ENCODE measurements at regions not wholly inside any gene's neighbourhood (a gene's known extent, or its start where the extent isn't known, plus 50 kb on each side); places are given as distances from the start of the nearest gene placed in this dataset.
"Not testable (repeated sequence)": the region's sequence is repeated elsewhere in the genome, so short reads cannot be mapped to it uniquely, and the experiment has no call there.

DNA sequence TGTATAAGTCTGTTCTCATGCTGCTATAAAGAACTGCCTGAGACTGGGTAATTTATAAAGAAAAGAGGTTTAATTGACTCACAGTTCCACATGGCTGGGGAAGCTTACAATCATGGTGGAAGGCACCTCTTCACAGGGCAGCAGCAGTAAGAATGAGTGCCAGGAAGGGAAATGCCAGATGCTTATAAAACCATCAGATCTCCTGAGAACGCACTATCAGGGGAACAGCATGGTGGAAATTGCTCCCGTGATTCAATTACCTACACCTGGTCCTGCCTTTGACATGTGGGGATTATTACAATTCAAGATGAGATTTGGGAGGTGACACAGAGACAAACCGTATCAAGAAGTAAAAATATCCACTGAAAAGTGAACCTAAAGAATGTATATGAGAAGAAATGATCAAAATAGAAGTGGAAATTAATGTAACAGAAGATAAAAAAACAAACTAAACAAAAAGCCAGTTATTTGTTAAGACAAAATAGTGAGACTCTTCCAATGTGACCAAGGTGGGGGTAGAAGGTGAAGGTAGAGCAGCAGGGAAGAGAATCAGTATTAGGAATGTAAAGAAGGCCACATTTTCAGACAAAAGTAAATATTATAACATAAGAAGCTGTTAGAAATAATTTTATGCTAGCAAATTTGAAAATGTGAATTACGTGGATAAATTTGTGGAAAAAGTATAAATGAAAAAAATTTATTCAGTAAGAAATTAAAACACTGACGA, 372.9 kb downstream of the NKX6-1 start:
- DNase-seq (ENCODE audit: low read depth, low spot score): no peak

DNA sequence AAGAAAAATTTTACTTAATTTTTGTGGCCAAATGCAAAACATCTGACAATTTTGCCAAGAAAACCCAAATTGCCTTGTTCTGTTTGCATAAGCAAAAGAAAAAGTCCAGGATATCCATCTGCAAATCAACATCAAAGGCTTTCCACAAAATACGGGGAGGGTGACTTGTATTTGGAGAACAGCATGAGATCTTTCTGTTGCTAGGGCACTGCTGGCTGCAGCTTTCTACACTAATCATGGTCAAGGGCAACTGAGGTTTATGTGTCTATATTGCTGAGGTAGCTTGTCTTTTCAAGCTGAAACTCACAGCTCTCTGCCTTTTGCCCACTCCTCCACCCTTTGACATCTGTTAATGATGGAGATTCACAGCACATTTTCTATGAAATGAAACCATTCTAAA, 389.1 kb downstream of the NKX6-1 start:
- peak; percentile 16 for DNase-seq (ENCODE audit: low read depth, low spot score)

DNA sequence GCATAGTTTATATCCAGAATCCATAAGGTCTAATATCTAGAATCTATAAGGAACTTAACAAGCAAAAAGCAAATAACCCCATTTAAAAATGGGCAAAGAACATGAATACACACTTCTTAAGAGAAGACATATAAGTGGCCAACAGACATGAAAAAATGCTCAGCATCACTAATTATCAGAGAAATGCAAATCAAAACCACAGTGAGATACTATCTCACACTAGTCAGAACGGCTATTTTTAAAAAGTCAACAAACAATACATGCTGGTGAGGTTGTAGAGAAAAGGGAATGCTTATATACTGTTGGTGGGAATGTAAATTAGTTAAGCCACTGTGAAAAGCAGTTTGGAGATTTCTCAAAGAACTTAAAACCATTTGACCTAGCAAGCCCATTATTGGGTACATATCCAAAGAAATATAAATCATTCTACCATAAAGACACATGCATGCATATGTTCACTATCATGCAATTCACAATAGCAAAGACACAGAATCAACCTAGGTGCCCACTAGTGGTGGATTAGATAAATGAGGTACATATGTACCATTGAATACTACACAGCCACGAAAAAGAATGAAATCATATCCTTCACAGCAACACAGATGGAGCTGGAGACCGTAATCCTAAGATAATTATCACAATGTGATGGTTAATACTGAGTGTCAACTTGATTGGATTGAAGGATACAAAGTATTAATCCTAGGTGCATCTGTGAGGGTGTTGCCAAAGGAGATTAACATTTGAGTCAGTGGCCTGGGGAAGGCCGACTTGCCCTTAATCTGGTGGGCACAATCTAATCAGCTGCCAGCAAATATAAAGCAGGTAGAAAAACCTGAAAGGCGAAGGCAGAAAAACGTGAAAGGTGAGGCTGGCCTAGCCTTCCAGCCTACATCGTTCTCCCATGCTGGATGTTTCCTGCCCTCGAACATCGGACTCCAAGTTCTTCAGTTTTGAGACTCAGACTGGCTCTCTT, 397.2 kb downstream of the NKX6-1 start:
- not testable (repeated sequence) for DNase-seq (ENCODE audit: low read depth, low spot score)

DNA sequence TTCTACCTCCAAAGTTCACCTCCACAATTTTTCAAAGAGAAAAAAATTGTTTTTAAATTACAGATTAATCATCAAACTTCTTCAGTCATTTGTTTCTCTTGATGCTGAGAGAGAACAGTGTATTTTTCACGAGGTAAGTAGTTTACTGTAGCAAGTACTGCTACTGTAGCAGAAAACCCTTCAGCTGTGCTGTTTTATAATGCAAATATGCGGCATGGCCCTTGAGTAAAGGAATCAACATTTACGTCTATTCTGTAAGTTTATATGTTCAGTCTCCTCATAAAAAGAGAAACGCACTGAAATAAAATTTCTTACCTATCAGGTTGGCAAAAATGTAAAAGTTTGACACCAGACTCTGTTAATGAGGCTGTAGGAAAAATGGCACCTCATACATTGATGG, 399.0 kb downstream of the NKX6-1 start:
- no peak for DNase-seq (ENCODE audit: low read depth, low spot score)

DNA sequence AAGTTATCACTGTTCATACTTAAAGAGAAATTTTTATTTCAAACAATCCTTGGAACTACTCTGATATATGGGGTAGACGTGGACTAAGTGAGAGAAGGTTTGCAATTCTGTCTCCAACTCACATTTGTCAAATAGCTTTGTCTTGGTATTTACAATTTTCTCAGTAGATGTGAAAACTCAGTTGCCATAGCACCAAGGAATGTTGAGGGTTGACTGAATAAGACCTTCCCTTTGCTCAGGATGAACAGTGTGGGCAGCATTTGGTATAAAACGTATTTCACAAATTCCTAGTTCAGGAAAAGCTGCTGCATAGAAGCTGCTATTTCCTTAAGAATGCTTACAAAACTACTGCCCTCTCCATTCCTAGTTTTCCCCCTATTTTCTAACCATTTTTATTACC, 399.5 kb downstream of the NKX6-1 start:
- no peak for DNase-seq (ENCODE audit: low read depth, low spot score)

DNA sequence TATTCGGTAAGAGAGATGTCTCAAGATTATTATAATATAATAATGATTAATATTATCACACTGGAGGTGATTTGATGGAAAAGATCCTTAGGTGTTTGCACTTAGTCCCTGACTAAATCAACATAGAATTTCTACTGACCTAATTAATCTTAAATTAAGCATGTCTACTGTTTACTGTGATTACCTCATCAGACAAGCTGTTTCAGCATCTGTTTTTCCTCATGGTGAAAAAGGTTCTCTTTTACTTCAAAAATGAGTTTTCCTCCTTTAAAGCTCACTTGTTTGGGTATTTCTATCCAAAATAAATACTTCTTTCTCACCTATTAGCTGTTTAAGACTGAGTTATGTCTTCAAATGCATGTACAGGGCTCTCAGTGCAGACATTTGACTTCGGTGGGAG, 407.8 kb downstream of the NKX6-1 start:
- no peak for DNase-seq (ENCODE audit: low read depth, low spot score)

DNA sequence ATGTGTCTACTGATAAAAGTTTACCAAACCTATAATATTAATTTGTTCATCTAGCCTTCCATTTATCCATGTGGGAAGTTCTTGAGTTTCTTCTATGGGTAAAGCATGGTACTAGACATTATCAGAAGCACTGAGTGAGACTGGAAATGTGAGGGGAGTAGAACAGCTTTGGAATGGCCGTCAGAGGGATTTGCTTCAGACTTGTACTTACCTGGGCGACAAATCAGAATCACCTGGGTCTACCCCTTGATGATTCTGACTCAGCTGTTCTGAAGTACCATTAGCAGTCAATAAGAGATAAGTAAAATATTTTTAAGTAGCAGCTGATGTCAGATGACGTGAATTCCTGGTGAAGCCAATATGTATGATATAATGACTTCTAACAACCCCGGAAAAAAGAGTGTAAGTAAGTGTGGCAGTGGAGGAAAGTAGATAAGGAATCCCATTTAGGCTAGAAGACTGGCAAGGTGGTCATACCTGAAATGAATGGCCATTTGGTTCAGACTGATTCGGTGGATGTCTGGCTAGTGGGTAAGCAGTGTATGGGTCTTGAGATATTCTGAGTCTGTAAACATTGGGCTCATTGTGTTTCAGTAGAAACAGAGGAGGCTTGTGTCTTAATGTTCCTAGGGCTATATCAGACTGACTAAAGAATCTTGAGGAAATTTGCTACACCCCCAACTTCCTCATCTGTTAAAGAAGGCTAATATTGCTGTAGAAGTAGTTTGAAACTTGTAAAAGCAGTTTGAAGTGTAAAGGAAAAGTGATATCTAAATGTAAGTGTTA, 409.2 kb downstream of the NKX6-1 start:
- no peak for DNase-seq (ENCODE audit: low read depth, low spot score)

DNA sequence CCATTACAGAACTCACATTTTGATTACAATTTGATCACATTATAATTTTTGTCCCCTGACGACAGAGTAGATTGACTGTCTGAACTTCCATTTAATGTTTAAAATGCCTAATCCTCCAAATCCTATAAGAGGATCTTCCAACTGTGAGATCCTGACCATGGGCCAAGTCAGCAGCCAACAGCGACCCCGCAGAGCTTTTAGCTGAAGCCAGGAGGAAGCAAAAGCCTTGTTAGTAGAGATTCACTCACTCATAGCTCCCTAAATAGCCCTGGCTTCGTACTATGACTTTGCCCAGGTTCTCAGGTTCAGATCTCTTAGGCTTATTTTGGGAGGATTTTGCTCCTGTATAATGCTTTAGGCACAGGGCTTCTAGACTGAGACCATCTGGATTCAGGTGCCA, 413.1 kb downstream of the NKX6-1 start:
- DNase-seq (ENCODE audit: low read depth, low spot score): no peak

DNA sequence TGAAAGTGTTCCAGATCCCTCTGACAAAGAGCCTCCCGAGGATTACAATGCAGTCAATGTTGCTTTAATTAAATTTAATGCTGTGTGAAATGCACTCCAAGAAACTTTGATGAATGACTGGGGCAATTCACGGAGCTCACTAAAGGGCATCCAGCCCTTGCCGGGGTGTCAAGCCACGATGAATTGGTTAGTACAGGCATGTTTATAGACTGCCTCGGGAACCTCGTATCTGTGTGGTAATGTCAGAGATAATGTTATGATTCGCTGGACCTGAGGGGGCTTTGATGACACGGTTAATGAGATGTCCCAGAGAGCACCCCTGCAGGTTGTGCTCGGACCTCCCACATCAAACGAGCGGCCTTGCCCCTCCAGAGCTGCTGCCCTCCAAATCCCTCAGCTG, 428.8 kb downstream of the NKX6-1 start:
- DNase-seq (ENCODE audit: low read depth, low spot score): no peak

DNA sequence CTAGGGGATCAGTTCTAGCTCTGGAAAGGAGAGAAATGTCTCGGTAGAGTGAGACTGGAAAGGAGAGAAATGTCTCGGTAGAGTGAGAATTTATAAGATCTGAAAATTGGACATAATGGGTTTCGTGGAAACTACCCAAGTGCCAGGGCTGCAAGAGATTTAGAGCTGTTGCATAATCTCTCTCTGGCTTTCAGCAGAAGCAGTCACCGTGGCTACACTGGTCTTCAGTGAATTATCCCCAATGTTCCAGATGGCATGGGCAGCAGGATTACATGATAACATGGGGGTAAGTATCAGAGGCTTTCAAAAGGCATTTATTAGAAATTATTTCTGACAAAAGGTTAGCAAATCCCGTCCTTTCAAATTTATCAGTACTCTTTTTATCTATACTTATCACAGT, 435.5 kb downstream of the NKX6-1 start:
- DNase-seq (ENCODE audit: low read depth, low spot score): no peak

DNA sequence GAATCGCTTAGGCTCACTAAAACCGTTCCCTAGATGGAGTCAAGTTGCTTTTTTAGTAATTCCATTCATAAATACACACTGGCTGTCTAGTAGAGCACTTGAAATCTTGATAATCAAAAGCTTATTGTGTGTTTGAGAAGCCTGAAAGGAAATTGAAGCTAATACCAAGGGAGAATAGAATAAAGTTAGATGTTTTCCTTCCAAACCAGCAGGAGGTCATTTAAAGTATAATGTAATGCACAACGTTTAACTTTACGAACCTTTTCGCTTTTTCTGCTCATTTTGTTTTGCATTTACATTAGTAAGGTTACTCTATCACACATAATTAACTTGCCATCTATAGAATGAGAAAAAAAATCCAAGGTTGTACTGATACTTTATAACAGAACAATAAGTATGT, 440.9 kb downstream of the NKX6-1 start:
- DNase-seq (ENCODE audit: low read depth, low spot score): no peak

DNA sequence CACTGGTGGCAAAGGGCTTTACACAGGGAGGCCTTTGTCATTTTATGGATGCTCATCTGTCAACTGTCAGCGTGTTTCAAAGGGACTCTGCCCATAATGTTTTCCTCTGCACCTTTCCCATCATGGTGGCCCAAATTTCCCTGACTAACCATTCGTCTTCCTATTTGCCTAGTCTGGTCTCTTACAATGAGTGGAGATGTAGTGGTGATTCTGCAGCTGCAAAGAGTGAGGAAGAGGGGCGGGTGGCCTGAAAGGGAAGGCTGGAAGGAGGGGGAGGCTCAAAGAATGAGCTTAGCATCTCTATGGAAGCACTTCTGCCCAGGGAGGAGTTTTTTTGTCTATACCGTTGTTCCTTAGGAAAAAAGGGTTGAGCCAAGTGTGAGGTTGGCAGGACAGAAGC, 447.5 kb downstream of the NKX6-1 start:
- DNase-seq (ENCODE audit: low read depth, low spot score): no peak

DNA sequence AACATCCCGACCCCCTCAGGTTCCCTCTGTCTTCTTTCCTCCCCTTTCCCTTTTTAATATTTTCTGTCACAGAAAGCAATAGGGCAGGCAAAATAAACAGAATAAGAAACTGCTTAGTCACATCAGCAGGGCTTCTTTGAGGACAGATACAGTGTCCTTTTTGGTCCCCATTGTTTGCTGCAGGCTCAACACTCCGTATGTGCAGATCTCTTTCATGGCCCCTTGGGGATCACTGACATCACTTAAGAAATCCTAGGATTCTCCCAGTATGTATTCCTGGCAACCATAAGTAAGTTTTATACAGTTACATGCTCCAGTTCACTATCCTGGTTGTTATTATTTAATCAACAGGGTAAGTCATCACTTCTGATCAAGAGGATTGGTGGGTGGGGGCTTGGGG, 448.0 kb downstream of the NKX6-1 start:
- DNase-seq (ENCODE audit: low read depth, low spot score): no peak

DNA sequence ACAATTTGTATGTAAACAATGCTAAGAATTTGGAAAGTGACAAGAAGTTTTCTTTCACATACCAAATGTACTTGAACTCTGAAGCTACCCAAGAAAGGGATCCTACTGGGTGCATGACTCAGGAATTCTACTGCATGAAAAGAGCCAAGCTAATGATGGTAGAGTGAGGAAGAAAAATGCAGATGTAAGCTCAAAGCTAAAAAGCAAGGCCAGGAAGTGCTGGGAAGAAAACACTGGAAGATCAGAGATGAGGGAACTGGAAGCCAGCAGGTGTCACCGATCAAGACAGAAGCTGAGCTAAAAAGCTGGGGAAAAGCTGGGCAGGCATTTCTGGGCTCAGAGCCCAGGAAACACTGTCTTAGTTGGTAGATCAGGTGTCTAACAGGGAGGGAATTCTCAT, 449.1 kb downstream of the NKX6-1 start:
- no peak for DNase-seq (ENCODE audit: low read depth, low spot score)

DNA sequence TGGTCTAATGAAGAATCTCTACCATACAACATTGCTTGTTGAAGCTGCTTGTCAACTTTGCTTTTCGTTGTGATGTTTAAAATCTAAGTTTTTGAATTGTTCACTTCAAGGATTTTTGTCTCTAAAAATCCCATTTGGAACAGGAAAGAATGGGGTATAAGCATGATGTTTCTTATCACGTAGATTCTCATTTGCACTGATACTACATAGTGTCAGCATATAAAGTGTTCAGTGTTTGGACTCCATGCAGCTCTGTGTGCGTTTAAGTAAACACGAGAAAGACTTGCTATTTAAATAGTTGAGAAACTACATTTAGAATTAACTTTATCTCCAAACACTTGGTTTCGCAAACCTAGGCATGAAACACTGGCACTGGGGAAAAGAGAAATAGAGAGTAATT, 452.5 kb downstream of the NKX6-1 start:
- DNase-seq (ENCODE audit: low read depth, low spot score): no peak

DNA sequence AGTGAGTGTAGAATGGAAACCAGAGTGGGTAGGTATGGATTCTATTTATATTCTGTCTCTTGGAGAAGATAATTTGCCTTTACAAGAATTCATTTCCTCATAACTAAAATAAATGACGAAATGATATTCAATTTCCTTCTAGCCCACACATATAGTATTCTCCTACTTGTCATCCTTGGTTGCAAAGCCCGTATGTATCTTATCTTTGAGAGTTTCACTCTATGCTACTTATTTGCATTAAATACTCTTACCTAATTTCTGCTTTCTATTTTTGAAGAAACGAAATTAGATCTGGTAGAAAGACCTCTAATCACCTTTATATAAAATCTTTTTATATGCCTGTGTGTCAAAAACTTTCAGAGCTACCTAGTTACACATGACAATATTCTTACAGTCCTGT, 457.7 kb downstream of the NKX6-1 start:
- DNase-seq (ENCODE audit: low read depth, low spot score): no peak

DNA sequence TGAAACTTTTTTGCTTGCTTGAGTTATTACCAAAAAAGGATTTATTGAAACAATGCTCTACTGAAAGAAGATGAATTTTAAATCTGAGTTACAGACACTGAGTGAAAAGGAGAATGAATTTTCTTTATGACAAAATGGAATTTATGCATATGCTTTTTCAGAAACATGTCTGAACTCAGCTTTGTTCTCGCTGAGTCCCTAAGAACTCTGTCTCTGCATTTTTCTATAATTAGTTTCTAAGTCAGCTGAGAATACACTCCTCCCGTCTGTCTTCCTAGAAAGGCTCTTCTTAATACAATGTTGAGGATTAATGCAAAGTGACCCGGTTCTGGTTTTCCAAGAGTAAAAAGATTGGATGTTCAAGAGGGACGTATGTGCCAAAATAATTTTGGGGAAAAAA, 463.5 kb downstream of the NKX6-1 start:
- no peak for DNase-seq (ENCODE audit: low read depth, low spot score)

DNA sequence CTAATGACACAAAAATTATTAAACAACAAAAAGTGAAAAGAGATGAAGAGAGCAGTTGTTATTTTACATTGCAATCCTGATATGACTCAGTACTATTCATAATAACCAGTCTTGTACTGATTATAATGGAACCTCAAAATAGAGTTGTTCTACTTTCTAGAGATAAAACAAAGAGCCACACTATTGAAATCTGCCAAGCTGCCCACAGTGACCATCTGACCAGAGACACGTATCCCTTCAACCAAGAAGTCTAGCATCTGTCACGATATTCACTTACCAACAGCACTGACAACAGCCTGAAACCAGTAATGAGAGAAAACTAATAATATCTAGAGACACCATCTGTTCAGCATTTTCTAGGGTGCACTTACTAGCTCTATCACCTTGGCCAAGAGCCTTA, 466.7 kb downstream of the NKX6-1 start:
- DNase-seq (ENCODE audit: low read depth, low spot score): no peak

DNA sequence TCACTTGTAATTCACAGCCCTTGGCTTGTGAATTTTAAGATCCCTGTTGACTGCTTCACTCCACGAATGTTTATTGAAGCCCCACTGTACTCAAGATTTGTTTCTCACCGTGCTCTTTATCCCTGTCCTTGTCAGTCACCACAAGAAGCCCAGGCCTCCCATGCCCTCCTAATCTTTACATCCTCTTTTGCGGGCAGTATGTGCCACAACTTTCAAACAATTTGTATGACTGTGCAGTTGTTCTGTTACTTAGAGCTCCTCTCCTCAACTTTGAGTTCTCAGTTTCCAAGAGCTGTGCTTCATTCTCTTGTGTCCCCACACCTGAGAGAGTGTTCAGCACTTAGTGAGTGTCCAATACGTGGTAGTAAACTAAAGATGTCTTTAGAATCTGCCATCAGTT, 467.7 kb downstream of the NKX6-1 start:
- no peak for DNase-seq (ENCODE audit: low read depth, low spot score)

DNA sequence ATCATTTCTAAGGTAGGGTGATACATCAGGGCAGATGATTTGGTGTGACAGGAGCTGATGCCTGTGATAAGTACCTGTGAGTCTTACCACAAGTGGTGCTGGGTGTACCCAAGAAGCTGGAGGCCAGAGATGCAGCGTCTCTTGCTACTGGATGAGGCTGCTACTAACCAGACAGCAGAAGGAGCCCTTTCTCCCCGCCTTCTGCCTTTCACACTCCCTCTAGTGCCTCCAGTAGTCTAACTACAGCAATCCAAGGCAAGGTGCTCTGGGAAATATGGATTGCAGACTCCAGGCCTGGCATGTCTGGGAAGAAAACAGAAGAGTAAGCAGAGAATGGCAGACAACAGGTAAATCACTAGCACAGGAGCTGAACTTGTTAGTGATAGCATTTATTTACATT, 470.8 kb downstream of the NKX6-1 start:
- no peak for DNase-seq (ENCODE audit: low read depth, low spot score)

DNA sequence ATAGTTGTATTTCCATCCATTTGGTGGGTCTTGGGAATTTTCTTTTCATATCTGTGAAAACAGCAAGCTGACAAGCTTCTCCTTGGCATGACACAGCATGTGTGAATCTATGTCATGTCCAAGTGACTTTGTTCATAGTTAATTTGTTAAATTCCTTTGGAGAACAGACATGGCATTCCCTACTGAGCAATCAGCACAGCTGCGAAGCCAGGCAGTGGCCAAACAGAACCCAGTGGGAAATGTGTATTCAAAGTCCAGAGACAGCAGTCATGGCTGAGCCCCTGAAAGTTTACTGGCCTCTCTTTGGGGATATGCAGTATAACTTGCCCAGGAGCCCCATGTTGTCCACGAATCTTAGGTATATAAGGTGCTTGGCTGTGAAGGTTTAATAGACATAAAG, 474.7 kb downstream of the NKX6-1 start:
- no peak for DNase-seq (ENCODE audit: low read depth, low spot score)

DNA sequence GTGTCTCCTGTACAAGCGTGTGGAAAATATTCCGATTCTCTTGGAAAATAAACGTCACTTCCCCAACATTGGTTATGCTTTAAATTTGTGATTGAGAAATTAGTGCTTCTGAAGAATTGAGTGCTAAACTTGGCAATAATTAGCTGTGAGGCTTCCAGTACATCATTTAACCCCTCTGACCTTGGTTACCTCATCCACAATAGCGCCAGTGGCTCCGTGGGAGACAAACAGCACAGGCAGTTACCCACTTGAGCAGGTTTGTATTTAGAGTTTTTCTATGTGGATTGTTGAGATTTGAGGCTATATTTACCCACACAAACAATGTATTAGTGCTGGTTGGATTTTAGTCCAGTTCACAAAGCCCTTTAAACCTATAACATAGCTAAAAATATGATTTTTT, 476.5 kb downstream of the NKX6-1 start:
- no peak for DNase-seq (ENCODE audit: low read depth, low spot score)

Data from brain pericyte (primary cell).